HG03521 (cell line): ENCODE measurements at regions not wholly inside any gene's neighbourhood (a gene's known extent, or its start where the extent isn't known, plus 50 kb on each side); places are given as distances from the start of the nearest gene placed in this dataset.
"Not testable (repeated sequence)": the region's sequence is repeated elsewhere in the genome, so short reads cannot be mapped to it uniquely, and the experiment has no call there.

Experiments
- ATAC-seq: cut with Tn5 transposase; IDR thresholded peaks from one replicate; pipeline ENCODE4 v1.9.1; 2021; ENCODE audit warnings: mild to moderate bottlenecking, moderate library complexity; ENCODE audit not compliant: unreplicated experiment

- ATAC-seq: no peak
These were observed 621.9 kb upstream of the SPRY2 start for GRCh38 chr13:80962855-80963254.

- no peak for ATAC-seq
These were observed 621.2 kb upstream of the SPRY2 start for GRCh38 chr13:80962173-80962572.

GRCh38 chr13:80957019-80957655, 616.2 kb upstream of the SPRY2 start:
- ATAC-seq: no peak

- ATAC-seq: no peak
These were observed 614.6 kb upstream of the SPRY2 start for GRCh38 chr13:80955501-80955900.

GRCh38 chr13:80952158-80952557, 611.2 kb upstream of the SPRY2 start:
- no peak for ATAC-seq

GRCh38 chr13:80946008-80946802, 605.3 kb upstream of the SPRY2 start:
- ATAC-seq: no peak

- ATAC-seq: no peak
These were observed 604.4 kb upstream of the SPRY2 start for GRCh38 chr13:80945328-80945727.

- no peak for ATAC-seq
These were observed 598.7 kb upstream of the SPRY2 start for GRCh38 chr13:80939581-80939980.

- no peak for ATAC-seq
These were observed 590.8 kb upstream of the SPRY2 start for GRCh38 chr13:80931766-80932165.

- ATAC-seq: no peak
These were observed 590.2 kb upstream of the SPRY2 start for GRCh38 chr13:80931118-80931517.

- ATAC-seq: no peak
These were observed 587.3 kb upstream of the SPRY2 start for GRCh38 chr13:80928241-80928640.

- ATAC-seq: not testable (repeated sequence)
These were observed 585.1 kb upstream of the SPRY2 start for GRCh38 chr13:80926024-80926423.

GRCh38 chr13:80924596-80924995, 583.7 kb upstream of the SPRY2 start:
- ATAC-seq: no peak

GRCh38 chr13:80923907-80924306, 583.0 kb upstream of the SPRY2 start:
- ATAC-seq: no peak

- ATAC-seq: no peak
These were observed 581.0 kb upstream of the SPRY2 start for GRCh38 chr13:80921971-80922370.

GRCh38 chr13:80921541-80921940, 580.6 kb upstream of the SPRY2 start:
- no peak for ATAC-seq

- no peak for ATAC-seq
These were observed 565.9 kb upstream of the SPRY2 start for GRCh38 chr13:80906860-80907259.

- no peak for ATAC-seq
These were observed 563.5 kb upstream of the SPRY2 start for GRCh38 chr13:80904386-80904785.

- ATAC-seq: no peak
These were observed 563.0 kb upstream of the SPRY2 start for GRCh38 chr13:80903911-80904310.

- ATAC-seq: no peak
These were observed 560.6 kb upstream of the SPRY2 start for GRCh38 chr13:80901530-80901929.

- no peak for ATAC-seq
These were observed 560.2 kb upstream of the SPRY2 start for GRCh38 chr13:80901111-80901510.

GRCh38 chr13:80900561-80900960, 559.6 kb upstream of the SPRY2 start:
- no peak for ATAC-seq
